ENCODE measurements at regions not wholly inside any gene's neighbourhood (a gene's known extent, or its start where the extent isn't known, plus 50 kb on each side); places are given as distances from the start of the nearest gene placed in this dataset.
"Not testable (repeated sequence)": the region's sequence is repeated elsewhere in the genome, so short reads cannot be mapped to it uniquely, and the experiment has no call there.

GRCh38 chr10:10712155-10712704, 305.4 kb upstream of the CELF2 start:
- DNase-seq (ENCODE audit: low read depth): no peak

DNA sequence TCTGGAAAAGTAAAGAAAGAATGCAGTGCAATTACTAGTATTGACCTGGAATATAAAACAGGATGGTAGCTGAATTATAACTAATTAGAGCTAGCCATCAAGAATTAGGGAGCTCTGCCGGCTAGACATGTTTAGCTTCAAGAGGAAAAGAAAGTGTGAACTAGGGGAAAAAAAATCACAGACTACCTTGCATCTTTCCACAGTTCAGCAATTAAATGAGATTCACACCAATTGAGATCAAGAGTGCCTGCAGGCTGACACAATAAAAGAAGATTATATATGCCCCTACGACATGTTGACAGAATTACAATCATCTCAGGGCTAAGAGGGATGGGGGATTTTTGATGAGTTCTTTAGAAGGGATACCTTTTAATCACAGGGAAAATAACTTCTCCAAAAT, 303.3 kb upstream of the CELF2 start:
- DNase-seq (ENCODE audit: low read depth): no peak

- DNase-seq (ENCODE audit: low read depth): no peak
These were observed 300.7 kb upstream of the CELF2 start for GRCh38 chr10:10716972-10717371.

DNA sequence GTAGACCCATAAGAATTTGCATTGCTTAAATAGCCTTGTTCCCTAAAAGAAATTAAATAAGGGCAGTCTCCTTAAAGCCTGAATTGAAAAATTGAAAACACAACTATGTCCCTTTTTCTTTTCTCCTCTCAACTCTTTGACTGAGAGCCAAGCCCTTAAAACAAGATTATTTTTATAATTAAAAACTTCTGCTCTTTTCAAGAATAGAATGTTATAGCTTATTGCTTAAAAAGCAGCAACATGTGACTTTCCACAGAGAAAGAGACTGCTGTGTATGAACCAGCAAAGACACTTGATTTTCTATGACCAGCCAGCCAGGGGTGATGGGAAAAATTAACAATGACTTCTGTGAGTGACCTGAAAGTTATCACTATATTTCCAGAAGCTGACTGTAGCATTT, 295.2 kb upstream of the CELF2 start:
- DNase-seq (ENCODE audit: low read depth): no peak

GRCh38 chr10:10725196-10725595, 292.5 kb upstream of the CELF2 start:
- no peak for DNase-seq (ENCODE audit: low read depth)

- no peak for DNase-seq (ENCODE audit: low read depth)
These were observed 291.6 kb upstream of the CELF2 start for GRCh38 chr10:10726101-10726500.

GRCh38 chr10:10727411-10727810, 290.3 kb upstream of the CELF2 start:
- not testable (repeated sequence) for DNase-seq (ENCODE audit: low read depth)

GRCh38 chr10:10727812-10728211, 289.9 kb upstream of the CELF2 start:
- DNase-seq (ENCODE audit: low read depth): no peak

DNA sequence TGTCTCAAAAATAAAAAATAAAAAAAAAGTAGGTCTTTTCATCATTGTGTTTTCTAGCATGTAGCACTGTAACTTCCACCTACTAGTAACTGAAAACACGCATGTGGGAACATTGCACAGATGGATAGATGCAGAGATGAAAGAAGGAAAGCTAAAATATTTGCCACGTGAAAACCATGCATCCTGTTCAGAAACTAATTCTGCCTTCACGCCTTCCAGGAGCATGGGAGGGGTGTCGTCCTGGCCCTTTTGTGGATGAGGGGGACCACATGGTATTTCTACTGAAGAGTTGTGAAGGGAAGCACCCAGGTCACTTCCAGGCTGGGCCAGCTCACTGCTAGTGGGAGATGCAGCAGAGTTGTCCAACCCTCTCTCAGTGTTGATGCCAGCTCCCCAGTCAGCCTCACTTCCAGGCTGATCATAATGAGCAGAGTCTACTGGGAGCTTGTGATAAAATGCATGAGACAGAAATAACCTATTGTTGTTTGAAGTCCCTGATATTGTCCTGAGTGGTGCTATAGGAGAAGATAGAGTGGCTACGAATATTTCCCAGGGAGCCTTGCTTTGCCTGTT, 287.1 kb upstream of the CELF2 start:
- DNase-seq (ENCODE audit: low read depth): no peak

DNA sequence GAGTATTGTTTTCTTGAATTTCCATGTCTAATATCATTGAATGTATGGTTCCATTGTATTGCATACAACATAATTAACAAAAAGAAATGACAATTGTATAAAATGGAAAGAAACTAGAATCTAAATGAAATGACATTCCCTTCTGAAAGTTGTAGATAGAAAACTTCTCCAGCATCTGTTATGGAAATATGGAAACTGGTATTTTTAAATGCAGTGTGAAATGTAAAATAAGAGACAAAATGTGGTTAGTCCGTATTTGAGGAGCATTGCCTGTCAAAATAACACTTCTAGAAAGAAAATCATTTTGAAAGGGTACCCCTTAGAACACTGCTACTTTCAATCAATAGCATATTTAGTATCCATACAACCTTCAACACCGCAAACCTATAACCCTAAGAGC, 286.3 kb upstream of the CELF2 start:
- no peak for DNase-seq (ENCODE audit: low read depth)

- DNase-seq (ENCODE audit: low read depth): no peak
These were observed 283.2 kb upstream of the CELF2 start for GRCh38 chr10:10734356-10735064.

- no peak for DNase-seq (ENCODE audit: low read depth)
These were observed 272.4 kb upstream of the CELF2 start for GRCh38 chr10:10745291-10745690.

DNA sequence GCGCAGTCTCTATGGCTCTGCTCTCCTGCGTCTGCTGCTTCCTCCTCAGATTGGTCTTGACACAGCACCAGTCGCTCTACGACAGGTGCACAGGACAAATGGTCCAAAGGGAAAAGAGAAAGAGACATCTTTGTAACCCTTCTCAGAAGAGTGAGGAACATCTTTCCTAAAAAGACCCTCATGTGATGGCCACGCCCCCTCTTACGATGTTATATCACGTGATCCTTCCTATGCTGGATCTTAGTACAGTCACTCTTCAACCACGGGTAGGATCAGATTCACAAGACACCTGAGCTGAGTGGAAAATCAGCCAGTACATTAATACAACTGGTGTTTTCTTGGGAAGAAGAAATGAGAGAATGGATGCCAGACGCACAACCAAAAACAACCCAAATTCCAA, 262.2 kb upstream of the CELF2 start:
- no peak for DNase-seq (ENCODE audit: low read depth)

DNA sequence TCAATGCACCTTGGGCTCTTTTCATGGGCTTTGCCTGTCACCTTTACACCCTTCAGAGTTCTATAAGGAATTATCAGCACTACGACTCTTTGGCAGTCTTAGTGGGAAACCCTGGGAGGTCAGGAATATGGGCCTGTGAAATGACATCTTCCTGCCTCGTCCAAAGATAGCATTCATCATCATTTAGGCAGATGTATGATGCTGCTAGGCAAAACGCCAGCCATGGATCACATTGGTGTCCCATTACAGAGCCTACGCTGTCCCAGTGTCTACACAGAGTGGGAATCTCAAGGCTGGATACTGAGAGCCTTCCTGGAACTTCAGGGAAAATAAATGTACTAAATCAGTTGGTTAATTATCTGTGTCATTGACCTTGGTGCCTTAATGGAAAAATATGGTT, 259.4 kb upstream of the CELF2 start:
- DNase-seq (ENCODE audit: low read depth): no peak

DNA sequence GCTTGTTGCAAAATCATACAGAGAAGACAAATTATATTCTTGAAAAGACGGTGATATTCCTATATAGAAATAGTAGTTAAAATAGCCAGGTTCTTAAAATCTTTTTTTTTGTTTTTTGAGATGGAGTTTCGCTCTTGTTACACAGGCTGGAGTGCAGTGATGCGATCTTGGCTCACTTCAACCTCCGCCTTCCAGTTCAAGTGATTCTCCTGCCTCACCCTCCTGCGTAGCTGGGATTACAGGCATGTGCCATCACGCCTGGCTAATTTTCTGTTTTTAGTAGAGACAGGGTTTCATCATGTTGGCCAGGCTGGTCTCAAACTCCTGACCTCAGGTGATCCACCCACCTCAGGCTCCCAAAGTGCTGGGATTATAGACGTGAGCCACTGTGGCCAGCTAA, 257.9 kb upstream of the CELF2 start:
- DNase-seq (ENCODE audit: low read depth): not testable (repeated sequence)

DNA sequence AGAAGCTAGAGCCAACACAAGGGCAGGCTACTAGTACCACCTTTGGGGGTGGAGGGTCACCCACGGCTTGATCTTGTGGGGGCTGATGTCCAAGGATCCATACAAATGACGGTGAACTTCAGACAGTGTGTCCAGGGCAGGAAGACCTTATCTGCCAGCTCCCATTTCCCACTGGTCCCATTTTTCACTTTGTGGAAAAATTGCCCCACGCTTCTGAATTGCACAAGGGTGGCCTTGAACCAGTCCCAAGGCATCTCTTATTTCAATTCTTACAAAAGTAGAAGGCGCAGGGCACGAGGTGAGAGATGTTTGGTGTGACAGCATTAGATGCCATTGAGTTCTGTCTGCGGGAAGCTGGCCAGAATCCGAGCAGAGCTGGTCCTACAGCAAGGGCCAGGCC, 252.7 kb upstream of the CELF2 start:
- DNase-seq (ENCODE audit: low read depth): no peak

- DNase-seq (ENCODE audit: low read depth): no peak
These were observed 245.3 kb upstream of the CELF2 start for GRCh38 chr10:10772411-10772810.

GRCh38 chr10:10772874-10773508, 244.7 kb upstream of the CELF2 start:
- DNase-seq (ENCODE audit: low read depth): no peak

DNA sequence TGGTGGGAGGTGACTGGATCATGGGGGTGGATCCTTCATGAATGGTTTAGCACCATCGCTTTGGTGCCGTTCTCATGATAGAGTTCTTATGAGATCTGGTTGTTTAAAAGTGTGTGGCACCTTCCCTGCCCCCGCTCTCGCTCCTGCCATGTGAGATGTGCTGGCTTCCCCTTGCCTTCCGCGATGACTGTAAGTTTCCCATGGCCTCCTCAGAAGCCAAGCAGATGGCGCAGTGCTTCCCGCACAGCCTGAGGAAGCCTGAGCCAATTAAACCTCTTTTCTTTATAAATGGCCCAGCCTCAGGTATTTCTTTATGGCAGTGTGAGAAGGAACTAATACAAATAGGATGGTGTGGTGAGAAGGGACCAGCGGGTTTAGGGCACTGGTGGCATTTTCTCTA, 243.3 kb upstream of the CELF2 start:
- no peak for DNase-seq (ENCODE audit: low read depth)

DNA sequence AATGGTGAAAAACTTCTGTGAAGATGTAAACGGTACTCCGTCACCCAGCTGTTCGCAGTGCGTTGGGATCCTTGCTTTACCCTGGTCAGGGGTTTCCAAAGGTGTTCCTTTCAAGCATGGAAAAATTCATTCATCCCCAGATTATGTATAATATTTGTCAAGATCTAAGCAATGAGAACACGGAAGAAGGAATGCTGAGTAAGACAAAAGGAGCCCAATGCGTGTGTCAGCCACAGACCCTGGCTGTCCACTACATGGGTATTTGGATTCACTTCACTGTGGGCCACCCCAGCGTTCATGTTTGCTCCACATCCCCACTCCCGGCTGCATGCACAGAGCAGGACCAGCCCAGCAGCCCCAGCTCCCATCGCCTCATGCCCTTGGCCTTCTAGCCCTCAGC, 241.3 kb upstream of the CELF2 start:
- DNase-seq (ENCODE audit: low read depth): no peak

DNA sequence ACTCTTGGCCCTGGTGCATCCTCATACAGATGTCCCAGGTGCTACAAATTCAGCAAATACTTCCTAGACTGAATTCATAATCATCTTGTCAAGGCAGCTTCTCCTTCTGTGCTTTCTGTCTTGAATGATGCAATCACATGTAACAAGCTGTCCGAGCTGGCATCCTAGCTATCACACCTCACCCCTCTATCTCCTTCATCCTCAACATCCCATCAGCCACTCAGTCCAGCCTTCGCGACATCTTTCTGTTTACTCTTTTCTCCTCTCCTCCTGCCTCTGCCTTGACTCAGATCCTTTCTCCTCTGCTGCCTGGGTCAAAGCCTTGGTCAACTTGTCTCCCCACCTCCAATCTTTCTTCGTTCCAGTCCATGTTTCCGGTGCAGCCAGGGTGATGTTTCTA, 240.4 kb upstream of the CELF2 start:
- DNase-seq (ENCODE audit: low read depth): no peak

GRCh38 chr10:10777723-10778122, 239.9 kb upstream of the CELF2 start:
- no peak for DNase-seq (ENCODE audit: low read depth)

- DNase-seq (ENCODE audit: low read depth): no peak
These were observed 238.7 kb upstream of the CELF2 start for GRCh38 chr10:10778959-10779358.

All from activated gamma-delta T cell treated with anti-CD3 and anti-CD28 coated beads, Interleukin-2, amount 50 U/mL, for 16 hours (primary cell).